HG03432 (cell line): ENCODE measurements at regions not wholly inside any gene's neighbourhood (a gene's known extent, or its start where the extent isn't known, plus 50 kb on each side); places are given as distances from the start of the nearest gene placed in this dataset.
A peak's percentile ranks its signal among the peaks of the same experiment; 100 is the strongest.

Experiments used
- ATAC-seq: cut with Tn5 transposase; IDR thresholded peaks from one replicate; pipeline ENCODE4 v1.9.1; 2021; ENCODE audit warnings: mild to moderate bottlenecking, moderate library complexity; ENCODE audit not compliant: unreplicated experiment

DNA sequence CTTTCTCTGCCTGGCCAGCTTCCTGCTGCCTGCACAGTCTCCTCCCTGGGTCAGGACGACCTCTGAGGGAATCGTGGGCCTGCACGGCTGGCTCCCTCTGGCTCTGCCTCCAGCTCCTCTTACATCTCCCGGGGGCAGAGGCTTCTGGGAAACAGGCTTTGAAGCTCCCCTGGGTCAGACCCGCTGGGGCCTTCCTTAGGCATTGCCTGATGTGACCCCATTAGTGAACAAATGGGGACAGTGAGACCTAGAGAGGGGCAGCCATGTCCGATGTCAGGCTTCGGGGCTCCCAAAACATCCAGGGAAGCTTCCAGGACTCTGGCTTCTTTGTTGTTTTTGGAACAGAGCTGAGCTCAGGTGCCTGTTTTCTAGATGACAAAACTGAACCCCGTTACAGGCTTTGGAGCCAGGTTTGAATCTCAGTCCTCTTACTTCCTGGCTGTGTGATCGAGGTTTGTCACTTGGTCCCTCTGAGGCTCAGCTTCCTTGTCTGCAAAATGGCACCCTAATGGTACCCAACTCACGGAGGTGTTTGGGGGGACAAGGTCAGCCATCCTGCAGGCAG, 94.3 kb downstream of the CEBPB start:
- ATAC-seq: no peak

DNA sequence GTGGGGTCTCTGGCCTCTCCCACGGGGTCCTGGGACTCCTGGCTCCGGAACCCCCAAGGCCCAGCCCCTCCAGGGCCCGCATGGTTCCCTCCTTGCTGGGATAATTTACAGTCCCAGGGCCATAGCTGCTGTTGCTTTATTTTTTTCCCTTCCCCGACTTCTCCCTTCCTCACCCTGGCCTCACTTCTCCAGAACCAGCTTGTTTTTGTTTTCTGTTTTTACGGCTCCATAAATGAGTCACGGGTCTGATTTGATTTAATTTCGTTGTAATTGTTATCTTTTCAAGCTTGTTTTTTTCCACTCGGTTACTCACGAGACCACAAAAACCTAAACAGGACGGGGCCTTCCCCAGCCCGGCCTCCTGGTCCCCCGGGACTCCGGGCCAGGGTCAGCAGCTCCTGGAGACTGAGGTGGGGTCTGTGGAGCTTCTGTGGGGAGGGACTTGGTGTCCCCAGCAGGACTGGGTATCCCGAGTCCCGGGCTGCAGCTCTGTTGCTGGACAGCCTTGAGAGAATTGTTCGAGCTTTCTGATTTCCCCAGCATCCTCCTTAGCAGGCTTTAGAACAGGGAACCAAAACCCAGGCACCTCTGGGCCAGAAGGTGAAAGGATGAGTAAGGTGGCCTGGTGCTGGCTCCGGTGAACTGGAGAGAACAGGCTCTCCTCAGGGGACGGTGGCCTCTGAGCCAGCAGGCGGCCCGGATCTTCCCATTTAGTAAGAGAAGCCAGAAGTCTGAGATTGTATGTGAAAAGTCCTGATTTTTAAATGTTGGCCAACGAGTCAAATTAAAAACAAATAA, 94.9 kb downstream of the CEBPB start:
- ATAC-seq: peak; percentile 59

DNA sequence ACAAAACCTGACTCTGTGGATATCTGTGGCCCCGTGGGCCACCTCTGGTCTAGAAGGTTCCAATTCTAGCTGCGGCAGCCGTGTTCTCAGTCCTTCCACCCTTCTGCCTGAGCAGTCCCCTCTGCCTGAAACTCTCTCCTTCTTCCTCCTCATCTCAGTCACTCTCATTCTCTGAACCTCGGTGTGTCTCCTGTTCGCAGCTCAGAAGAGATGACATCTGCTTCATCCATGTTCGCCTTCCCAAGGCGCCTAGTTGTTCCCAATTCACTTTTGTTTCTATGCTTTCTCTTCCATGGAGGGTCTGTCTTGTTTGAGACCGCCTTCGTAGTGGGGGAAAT, 95.5 kb downstream of the CEBPB start:
- ATAC-seq: peak; percentile 44

DNA sequence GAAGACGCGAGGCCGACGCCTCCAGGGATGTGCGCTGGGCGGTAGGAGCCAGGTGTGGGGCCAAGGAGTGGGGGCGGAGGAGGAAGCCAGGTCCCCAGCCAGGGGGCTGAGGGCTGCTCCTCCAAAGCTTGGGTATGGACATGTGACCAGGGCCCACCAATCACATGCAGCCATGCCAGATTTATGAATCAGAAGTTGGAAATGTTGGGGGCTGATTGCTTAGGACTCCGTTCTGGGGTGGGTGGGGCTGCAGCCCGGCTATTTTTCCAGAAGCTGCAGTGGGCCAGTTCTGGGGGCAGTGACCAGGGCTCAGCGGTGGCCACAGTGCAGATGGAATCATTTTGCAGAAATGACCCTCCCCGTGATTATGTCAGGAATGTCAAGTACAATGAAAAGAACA, 96.0 kb downstream of the CEBPB start:
- ATAC-seq: no peak

DNA sequence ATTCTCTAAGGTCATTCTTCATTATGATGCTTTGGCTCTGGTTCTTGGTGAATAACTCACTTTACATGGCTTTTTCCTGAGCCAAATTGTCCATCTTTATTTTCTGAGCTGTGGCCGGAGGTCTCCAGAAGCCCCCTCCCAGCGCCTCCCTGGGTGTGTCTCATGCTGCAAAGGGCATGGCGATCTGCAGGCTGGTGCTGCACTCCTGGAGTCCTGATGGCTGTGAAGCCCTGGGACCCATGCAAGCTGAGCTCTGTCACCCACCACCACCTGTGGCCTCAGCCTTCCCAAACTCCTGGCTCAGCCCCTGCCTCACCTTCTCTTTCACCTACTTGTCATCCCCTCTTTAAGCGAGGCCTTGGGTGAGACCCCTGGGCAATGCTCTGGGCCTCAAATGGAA, 96.9 kb downstream of the CEBPB start:
- no peak for ATAC-seq

DNA sequence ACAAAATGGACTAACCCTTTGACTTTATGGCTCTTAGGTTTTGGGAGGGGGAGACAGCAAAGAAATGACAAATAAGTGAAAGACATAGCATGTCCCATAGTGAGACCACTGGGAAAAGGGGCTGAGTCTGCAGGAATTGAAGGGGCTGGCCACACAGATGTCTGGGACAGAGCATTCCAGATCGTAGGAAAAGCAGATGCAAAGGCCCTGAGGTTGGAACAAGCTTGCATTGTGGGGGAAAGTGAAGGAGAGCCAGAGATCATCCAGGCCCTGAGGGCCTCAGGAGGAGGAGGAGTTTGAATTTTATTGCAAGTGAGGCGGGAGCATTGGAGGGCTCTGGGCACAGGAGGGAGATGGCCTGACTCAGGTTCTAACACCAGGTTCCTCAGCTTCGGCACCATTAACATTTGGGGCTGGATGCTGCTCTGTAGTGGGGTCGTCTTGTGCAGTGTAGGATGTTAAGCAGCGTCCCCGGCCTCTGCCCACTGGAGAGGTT, 97.5 kb downstream of the CEBPB start:
- ATAC-seq: no peak

DNA sequence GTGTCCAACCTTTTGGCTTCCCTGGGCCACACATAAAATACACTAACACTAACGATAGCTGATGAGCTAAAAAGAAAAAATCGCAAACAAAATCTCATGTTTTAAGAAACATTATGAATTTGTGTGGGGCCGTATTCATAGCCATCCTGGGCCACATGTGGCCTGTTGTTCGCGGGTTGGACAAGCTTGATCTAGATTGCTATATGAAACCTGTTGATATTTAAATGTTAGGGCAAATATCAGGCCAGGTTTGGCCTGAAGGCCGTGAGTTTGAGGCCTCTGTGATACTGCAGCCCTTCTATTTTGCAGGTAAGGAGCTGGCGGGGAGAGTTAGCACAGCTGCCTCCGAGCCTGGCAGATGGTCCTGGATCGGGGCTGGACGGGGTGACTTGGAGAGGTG, 99.0 kb downstream of the CEBPB start:
- no peak for ATAC-seq

DNA sequence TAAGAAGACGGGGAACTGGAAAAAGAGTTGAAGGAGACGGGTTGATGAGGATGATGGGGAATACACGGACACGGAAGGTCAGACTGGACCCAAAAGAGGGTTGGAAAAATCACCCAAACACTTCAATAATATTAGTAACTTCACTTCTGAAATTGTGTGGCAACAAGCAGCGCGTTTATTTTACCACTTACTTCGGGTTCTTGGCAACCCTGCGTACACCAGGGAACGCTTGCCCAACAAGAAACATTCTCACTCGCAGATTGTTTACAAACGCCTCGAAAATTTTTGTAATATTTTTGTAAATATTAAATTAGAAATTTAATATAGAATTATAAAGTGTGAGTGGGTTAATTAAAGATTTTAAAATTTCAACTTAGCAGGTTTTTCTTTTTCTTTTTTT, 99.5 kb downstream of the CEBPB start:
- ATAC-seq: no peak

DNA sequence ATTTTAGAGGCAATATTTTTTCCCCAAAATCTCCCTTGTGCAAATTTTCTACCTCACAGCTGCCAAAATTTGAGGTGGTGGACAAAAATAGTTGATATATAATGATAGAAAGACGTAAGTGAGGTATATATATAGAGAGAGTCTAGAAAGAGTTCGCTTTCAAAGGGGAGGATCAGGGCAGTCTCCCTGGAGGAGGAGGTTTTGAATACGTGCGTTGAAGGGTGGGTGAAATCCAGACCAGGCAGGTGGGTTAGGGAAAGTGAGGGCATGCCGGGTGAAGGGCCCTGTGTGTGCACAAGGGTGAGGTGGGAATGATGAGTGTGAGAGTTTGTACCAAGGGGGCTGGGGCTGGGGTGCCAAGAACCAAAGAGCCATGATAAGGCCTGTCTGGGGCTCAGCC, 100.2 kb downstream of the CEBPB start:
- no peak for ATAC-seq

DNA sequence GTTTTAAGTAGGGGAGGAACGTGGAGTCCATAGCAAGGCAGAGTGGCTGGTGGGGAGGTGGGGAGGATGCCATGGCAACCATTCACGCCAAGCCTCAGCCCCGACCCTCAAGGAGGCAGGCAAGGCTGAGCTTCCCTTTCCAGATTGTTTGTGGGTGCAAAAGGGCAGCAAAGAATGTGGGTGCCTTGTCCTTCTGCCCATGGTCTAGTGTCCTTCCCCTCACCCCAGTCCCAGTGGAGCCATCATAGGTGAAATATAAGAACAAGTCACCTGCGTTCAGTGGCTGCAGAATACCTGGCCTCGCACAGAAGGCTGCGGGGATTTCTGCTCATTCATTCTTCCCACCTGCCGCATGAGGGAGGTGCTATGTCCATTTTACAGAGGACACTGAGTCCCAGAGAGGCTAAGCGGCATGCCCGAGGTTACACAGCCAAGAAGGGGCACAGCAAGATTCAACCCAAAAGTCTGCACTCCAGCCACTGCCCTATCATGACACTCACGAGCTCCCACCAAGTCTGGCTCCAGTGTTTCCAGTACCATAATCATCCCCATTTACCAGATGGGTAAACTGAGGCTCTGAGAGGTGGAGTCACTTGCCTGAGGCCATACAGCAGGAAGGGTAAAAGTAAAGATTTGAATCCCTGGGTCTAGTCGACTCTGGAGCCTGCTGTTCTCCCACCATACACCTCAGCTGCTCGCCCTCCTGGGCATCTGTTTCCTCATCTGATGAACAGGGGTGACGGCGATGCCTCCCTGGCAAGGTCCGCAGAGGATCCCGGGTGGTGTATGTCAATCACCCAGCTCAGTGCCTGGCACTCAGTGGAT, 100.8 kb downstream of the CEBPB start:
- ATAC-seq: no peak

DNA sequence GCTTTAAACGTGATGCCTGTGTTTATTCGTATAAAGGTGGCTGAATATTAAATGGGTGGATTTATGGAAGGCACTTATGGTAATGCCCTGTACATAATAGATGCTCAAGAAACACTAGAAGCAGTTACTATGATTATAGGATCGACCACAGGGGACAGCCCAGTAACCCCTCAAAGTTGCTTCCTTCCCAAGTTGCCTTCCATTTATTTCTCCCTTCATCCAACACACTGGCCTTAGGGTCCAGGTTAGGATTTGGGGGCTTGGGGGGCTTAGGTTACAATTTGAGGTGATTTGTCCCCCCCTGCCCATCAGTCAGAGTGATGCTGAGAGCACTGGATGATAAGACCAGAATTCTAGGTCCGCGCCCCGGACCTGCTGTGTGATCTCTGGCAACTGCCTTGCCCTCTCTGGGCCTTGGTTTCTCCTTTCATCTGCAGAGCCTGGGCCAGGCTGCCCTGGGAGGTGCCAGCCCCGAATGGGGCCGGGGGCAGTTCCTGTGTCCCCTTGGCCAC, 101.5 kb downstream of the CEBPB start:
- ATAC-seq: no peak

DNA sequence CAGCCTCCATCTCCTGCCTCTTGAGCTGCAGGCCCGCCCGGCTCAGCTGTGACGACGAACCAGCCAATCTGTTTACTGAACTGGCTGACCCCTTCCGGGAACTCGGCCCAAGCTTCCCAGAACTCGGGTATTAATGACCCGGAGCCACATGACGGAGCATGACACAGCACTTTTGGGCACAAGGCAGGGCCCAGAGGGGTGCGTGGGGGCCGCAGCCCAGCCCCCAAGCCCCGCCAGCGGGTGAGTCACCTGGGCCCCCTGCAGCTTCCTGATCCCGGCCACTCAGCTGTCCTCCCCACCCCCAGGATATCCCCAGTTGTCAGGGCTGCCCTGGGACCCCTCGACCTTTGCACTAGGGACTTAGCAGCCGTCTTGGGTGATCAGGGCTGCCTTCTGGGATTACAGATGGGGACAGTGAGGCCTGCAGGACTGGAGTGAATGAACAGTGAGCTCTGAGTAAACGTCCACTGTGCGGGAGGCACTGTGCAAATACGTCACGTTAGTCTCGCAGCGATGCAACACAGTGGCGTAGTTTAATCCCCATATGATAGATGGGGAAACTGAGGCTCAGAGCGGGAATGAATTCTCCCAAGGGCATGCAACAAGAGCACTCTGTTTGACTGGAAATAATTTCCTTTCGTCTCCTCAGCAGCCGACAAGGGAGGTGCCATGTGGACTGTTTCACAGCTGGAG, 102.1 kb downstream of the CEBPB start:
- no peak for ATAC-seq

DNA sequence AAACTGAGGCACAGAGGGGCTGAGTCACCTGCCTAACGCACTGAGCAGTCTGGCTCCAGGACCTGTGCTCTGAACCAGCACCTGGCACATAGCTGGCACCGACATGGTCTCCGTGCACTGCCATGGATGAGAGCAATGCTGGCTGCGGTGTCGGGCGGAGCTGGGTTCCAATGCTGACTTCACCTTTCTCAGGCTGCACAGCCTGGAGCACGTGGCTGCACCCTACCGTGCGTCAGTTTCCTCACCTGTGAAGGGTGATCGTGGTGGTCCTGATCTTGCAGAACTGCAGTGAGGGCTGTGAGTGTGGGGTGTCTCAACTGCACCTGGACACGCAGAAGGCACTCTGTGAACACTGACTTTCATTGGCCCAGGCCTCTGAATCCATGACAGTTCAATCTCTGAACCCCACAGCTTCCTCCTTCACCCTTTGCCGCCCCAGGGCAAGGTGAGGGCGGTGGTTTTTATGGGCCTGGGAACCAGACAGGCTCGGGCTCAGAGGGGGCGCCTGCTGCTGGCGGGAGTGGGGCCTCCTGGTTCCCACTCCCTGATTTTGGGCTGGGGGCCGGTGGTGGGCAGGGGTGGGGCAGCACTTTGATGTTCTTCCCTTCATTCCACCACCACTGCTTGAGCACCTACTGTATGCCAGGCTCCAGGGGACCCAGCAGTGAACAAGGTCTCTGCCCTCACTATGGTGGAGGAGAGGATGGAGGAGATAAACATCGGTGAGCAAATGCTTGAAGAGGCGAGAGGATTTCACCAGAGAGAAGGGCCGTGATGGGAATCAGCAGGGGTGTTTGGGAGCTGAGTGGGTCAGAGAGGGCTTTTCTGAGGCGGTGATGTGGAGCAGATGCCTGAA, 102.9 kb downstream of the CEBPB start:
- no peak for ATAC-seq

DNA sequence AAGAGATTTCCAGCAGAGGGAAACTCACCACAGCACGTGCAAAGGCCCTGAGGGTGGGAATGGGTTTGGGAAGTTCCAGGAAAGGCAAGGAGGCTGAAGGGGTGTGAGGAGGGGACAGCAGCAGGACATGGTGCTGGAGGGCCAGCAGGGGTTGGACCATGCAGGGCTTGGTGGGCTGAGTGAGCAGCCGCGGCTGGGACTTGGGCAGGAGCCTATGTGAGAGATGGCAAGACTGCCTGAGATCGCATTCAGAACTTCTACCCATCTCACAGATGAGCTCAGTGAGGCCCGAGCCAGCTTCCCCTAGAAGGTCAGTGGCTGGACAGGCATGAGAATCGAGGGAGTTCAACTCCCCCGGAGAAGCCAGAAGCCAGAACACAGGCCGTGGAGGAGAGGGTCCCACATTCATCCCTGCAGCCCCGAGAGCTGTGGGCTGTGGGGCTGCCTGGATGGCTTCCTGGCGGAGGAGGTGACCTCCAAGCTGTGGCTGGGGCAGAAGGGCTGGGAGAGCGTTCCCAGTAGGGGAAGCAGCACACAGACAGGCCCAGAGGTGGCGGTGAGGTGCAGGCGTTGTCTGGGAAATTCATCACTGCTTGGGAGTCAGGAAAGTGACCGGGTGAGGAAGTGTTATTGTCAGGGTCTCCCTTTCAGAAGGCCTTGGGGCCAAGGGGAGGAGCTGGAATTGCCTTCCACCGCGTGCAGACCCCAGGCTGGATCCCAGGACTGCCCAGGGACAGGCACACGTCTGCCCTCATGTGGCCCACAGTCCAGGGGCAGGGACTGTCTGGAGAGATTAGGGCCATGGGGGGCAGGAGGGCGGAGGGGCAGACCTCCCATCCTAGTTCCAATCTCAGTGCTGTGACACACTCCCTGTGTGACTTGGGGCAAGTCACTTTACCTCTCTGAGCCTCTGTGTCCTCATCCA, 103.8 kb downstream of the CEBPB start:
- no peak for ATAC-seq

DNA sequence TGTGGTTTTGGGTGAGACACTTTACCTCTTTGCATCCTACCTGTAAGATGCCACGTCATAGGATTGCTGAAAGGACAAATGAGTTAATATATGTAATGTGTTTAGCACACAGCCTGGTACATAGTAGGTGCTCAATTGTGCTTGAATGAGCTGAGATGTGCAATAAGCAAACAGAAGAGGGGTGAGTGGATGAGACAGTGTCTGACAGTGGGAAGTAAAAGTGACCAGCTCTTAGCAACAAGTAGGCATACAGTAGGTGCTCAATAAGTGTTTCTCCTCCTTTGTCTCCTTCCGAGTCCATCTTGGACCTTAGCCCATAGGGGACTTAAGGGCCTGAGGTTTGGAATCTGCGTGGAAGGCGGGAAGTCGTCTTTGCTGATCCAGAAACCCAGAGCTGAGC, 104.7 kb downstream of the CEBPB start:
- no peak for ATAC-seq

DNA sequence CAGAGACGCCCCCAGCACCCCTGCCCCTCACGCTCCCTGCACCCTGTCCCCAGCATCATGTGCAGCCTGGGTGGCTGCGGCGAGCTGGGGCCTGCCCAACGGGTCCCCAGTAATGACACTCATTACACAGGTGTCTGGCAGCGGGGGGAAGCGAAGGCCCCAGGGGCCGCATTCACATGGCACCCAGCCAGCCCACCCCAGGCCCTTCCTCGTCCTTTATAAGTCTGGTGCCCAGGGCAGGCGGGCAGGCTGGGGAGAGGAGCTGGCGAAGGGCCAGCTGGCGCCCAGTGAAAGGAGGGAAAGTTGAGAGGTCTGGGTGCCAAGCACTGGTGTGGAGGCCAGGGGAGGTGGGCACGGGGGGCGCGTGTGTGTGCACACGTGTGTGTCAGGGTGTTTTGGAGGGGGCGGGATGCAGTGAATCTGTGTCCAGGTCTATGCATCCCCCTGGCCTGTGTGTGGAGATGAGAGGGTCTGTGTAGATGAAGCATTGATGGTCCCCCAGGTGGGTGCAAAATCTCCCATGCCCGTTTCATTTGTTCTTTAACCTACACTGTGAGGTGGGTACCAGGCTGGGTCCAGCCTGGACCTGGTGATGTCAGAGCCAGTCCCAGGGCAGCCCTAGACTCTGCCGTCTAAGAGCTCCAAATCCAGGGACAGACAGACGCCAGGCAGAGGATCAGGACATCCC, 105.3 kb downstream of the CEBPB start:
- no peak for ATAC-seq

DNA sequence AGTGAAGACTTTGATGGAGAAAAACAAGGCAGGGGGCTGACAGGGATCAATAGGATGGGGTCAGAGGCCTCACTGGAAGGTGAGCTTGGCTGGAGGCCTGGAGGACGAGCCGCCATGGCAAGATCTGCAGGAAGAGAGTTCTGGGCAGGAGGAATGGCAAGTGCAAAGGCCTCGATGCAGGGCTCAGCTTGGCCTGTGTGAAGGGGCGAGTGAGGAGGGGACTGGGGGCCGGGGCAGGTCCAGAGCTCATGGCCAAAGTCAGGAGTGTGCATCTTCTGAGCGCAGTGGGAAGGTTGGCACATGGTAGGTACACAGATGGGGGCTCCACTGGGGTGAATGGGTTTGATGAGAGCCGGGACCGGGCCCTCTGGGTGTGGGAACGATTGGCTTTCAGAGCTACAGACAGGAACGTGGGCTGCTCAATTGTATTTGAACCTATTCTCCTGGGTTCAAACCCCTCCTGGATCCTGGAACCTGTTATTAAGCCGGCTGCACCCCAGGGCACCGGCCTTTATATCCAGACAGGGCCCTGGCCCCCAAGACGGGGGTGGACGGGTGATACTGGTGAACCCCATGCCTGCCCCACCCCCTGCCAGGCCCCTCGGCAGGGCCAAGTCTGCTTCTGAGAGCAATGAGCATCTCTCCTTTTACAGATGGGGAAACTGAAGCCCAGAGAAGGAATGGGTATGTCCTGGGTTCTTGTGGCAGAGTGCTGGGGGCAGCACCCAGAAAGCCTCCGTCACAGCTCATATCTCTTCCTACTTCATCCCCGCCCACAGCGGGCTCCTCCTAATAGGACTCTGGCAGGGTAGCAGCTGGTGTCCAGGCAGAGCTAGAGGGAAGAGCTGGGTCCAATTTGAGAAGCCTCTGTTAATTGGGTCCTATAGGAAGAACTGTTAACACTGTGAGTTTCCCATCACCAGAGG, 106.1 kb downstream of the CEBPB start:
- no peak for ATAC-seq
